Cardiac fibroblast (primary cell): ENCODE measurements at regions not wholly inside any gene's neighbourhood (a gene's known extent, or its start where the extent isn't known, plus 50 kb on each side); places are given as distances from the start of the nearest gene placed in this dataset.
A peak's percentile ranks its signal among the peaks of the same experiment; 100 is the strongest.

Experiments used
- DNase-seq, 2 donors: peaks; one replicate each; pipeline versions ENCODE4 v3.0.0 to v3.0.0-alpha.2; 2010; ENCODE audit warnings: low read depth in 2 of 2
- H3K4me3 ChIP-seq, 2 donors: replicated peaks in 1 of 2; 1 replicate in 1 of 2; 2 replicates in 1 of 2; pipeline ENCODE4 v1.5.1; 2011; ENCODE audit warnings: low read depth in 2 of 2, low read length in 2 of 2, mild to moderate bottlenecking in 2 of 2, moderate library complexity in 1 of 2
- TF ChIP-seq, protein P1 (sequence below): IDR thresholded peaks from one replicate; pipeline ENCODE4 v1.5.1; 2011; ENCODE audit warnings: low read depth, mild to moderate bottlenecking, low read length, inconsistent platforms

DNA sequence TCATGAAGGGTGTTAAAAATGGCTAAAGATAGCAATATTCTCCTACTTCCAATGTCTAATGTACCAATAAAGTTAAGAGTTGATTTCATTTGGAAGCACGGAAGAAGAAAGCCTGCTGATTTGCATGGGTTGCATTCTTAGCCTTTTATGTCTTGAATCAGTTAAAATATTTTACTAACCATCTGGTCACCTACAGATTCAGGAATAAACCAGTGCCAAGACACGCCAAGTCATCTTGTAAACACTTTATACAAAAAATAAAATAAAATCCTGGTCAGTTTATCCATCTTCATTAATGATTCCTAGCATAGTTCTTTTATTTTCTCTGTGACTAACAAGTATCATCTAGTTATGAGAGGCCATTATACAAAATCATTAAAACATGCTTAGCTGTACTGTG lies 1031.6 kb upstream of the WWC1 start:
- no peak overlapping the region for H3K4me3 ChIP-seq
- no peak for DNase-seq
- TF ChIP-seq, protein P1, sequence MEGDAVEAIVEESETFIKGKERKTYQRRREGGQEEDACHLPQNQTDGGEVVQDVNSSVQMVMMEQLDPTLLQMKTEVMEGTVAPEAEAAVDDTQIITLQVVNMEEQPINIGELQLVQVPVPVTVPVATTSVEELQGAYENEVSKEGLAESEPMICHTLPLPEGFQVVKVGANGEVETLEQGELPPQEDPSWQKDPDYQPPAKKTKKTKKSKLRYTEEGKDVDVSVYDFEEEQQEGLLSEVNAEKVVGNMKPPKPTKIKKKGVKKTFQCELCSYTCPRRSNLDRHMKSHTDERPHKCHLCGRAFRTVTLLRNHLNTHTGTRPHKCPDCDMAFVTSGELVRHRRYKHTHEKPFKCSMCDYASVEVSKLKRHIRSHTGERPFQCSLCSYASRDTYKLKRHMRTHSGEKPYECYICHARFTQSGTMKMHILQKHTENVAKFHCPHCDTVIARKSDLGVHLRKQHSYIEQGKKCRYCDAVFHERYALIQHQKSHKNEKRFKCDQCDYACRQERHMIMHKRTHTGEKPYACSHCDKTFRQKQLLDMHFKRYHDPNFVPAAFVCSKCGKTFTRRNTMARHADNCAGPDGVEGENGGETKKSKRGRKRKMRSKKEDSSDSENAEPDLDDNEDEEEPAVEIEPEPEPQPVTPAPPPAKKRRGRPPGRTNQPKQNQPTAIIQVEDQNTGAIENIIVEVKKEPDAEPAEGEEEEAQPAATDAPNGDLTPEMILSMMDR = no peak

DNA sequence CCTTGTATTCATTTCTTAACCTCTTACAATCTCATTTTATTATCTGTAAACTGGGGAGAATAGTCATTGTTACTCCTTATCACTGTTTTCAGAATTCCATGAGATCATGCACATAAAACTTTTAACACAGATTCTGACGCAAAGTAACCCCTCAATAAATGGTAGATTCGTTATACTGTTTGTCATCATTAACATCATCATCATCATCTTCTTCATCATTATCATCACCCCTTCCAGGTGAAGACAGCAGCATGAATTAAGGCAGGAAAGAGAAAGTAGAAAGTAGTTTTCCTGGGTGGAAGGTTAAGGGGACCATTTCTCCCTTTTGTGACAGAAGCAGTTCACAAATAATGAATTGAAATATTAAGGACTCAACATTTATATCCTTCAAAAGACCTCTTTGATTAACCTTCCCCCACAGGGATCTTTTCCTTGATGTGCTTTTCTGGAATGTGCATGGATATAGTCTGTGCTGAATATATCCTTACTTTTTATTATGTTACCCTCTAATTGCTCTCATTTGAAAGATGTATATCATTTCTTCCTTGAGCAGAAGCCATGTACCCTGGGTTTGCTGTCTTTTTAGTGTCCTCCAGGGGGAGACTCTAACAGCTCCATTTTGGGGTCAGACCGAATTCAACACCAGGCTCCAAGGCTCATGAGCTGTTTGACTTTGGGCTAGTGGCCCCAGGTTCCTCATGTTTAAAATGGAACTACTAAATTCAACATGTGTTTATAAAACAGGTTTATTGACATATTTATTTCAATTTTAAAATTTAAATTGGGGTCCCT lies 1029.9 kb upstream of the WWC1 start:
- no peak overlapping the region for H3K4me3 ChIP-seq
- DNase-seq = peak in 1 of 2 donors; percentile 5

DNA sequence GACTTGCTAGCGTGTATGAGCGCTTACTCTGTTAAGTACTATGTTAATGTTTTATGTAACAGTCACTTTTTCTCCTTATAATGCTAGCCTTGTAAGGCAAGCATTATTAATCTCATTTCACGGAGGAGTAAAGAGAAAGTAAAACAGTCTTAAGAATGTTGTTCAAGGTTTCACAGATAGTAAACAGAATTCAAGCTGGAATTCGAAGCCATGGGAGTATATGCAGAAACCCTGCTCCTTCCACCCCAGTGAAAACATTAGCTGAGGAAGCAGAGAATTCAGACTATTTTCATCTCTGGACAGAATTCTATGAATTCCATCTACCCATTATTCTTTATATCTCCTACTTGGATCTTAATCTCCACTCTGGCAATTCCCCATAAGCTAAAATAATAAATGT lies 1028.3 kb upstream of the WWC1 start:
- no peak overlapping the region for H3K4me3 ChIP-seq
- no peak for DNase-seq
- TF ChIP-seq, protein P1 = no peak

More for the DNA sequence above, 1029.9 kb upstream of the WWC1 start:
- TF ChIP-seq, protein P1 = no peak

DNA sequence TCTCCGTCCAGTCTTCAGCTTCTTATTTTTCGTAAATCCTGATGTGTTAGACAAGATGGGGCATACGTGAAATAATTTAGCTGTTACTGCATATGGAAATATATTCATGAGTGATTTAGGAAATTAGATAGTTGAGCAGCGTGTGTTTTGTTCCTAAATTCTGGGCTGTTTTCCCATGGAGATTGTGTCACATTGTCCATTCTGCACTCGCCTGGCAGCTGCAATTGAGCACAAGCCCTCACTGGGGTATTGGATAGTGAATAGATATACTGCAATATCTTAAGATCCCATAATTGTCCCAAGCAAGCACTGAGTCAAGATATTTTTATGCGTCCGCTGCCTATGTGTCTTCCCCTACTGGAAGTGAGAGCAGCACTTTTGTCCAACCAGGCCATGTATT lies 1027.1 kb upstream of the WWC1 start:
- DNase-seq = no peak
- no peak overlapping the region for H3K4me3 ChIP-seq
- TF ChIP-seq, protein P1 = no peak

DNA sequence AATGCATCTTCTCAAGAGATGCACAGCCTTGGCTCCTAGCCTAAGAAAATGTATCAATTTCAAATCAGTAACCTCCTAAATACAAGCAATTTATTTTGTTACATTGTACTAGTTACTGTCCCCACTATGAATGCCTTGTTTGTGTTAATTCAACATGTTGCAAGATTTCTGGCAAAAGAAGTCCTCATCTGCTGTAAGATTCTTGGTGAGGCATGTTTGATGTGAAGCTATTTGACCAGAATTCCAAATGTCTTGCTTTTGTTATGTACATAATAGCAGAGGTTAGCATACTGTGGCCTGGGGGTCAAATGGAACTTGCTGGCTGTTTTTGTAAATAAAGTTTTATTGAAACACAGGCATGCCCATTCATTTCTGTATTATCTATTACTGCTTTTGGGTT lies 1023.1 kb upstream of the WWC1 start:
- DNase-seq = no peak
- no peak overlapping the region for H3K4me3 ChIP-seq
- TF ChIP-seq, protein P1 = no peak

DNA sequence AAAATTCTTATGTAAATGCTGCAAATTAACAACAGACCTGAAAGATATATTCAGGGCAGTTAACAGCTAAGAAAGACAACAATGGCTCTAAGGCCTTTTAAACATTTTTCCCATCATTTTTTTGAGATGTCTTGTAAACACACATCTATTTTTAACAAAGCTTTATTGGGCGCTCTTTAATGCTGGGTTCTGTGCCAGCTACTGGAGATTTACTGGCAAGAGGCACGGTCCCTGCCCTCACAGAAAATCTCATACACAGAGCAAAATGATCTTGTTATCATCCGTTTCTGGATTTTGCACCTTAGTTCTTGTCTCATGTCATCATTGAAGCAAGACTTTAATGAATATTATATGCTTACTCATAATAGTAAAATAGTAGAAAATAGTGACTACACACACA lies 1022.3 kb upstream of the WWC1 start:
- no peak overlapping the region for H3K4me3 ChIP-seq
- TF ChIP-seq, protein P1 = no peak
- no peak for DNase-seq

DNA sequence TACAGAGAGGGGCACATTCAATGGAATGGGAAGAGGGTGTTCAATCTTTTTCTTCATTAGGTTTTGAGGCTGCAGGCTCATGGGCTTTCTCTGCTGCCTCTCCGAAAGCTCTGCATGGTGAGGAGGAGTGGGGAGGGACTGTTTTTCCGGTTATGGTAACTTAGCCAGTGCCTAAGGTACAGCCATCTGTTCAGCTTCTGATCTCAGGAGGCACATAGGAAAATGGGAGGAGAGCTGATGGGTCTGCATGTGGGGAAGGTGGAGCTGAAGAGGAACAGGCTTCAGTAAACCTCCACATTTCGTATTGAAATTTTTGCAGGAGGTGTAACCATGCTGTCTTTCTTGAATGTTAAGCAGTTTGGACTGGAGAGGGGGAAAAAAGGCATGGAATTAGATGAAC lies 1020.4 kb upstream of the WWC1 start:
- TF ChIP-seq, protein P1 = no peak
- no peak overlapping the region for H3K4me3 ChIP-seq
- no peak for DNase-seq
